Suprapubic skin (tissue), 4 donors: ENCODE measurements at regions not wholly inside any gene's neighbourhood (a gene's known extent, or its start where the extent isn't known, plus 50 kb on each side); places are given as distances from the start of the nearest gene placed in this dataset.

Experiments
- DNase-seq, 2 donors: peaks; one replicate each; pipeline ENCODE4 v3.0.0-alpha.2; 2019; ENCODE audit warnings: low spot score in 2 of 2
- H3K27ac ChIP-seq: fragments of 200-600 bp; sonication (generic); one replicate; pipeline ENCODE4 v1.5.1; 2019
- H3K27me3 ChIP-seq: fragments of 200-600 bp; sonication (generic); one replicate; pipeline ENCODE4 v1.5.1; 2019
- H3K36me3 ChIP-seq: fragments of 200-600 bp; sonication (generic); one replicate; pipeline ENCODE4 v1.5.1; 2019
- H3K4me1 ChIP-seq: fragments of 200-600 bp; sonication (generic); one replicate; pipeline ENCODE4 v1.5.1; 2019
- H3K4me3 ChIP-seq: fragments of 200-600 bp; sonication (generic); one replicate; pipeline ENCODE4 v1.5.1; 2019; ENCODE audit warnings: mild to moderate bottlenecking
- H3K9me3 ChIP-seq: fragments of 200-600 bp; sonication (generic); one replicate; pipeline ENCODE4 v1.5.1; 2019
- CTCF ChIP-seq, 2 donors: fragments of 200-600 bp in 1 of 2; fragments of 450-650 bp in 1 of 2; sonication (generic) in 1 of 2; IDR thresholded peaks; one replicate each; pipeline ENCODE4 v1.5.1; 2016 to 2019; ENCODE audit warnings: antibody characterized with exemption in 2 of 2, mild to moderate bottlenecking in 1 of 2, moderate library complexity in 1 of 2
- EP300 ChIP-seq: sonication (generic); formaldehyde crosslinking; IDR thresholded peaks from one replicate; pipeline ENCODE4 v1.6.1; 2017; ENCODE audit warnings: antibody characterized with exemption
- POLR2A ChIP-seq, 2 donors: fragments of 450-650 bp; IDR thresholded peaks; one replicate each; pipeline ENCODE4 v1.6.1; 2017; ENCODE audit warnings: antibody characterized with exemption in 2 of 2, mild to moderate bottlenecking in 2 of 2, moderate library complexity in 2 of 2
- POLR2AphosphoS5 ChIP-seq, 3 donors: sonication (generic); formaldehyde crosslinking; IDR thresholded peaks; one replicate each; pipeline ENCODE4 v1.6.1; 2017; ENCODE audit warnings: antibody characterized with exemption in 3 of 3
- WGBS: methylation state at CpG from one replicate; pipeline ENCODE4 v1.1.5; 2018; 5-methylcytosine and 5-hydroxymethylcytosine counted together

- WGBS: 67% methylated on average over 8 of the region's 8 CpGs
- no peak overlapping the region for H3K27ac ChIP-seq
- H3K36me3 ChIP-seq: no peaks in the 10 kb centered on the region
- H3K4me1 ChIP-seq: no peaks in the 10 kb centered on the region
- no peak for DNase-seq
- no peak overlapping the region for H3K4me3 ChIP-seq
- TF ChIP-seq EP300: no peak
- TF ChIP-seq CTCF (IDR thresholded peaks at IDR 0.05): no peak
- no peak for TF ChIP-seq POLR2A (IDR thresholded peaks at IDR 0.05)
- TF ChIP-seq POLR2AphosphoS5 (IDR thresholded peaks at IDR 0.05): no peak
- peaks cover 14% of the 10 kb centered on the region for H3K27me3 ChIP-seq
- H3K9me3 ChIP-seq: no peaks in the 10 kb centered on the region
These were observed 191.5 kb upstream of the ATP5MC3 start for GRCh38 chr2:175372704-175373701.

GRCh38 chr2:175371378-175371777 lies 189.9 kb upstream of the ATP5MC3 start:
- DNase-seq: no peak
- Histone ChIP-seq H3K9me3 (no peaks in the 10 kb centered on the region), H3K27me3 (peaks cover 28% of the 10 kb centered on the region), H3K4me3 (no peak overlapping the region), H3K4me1 (no peaks in the 10 kb centered on the region), H3K36me3 (no peaks in the 10 kb centered on the region), H3K27ac (no peak overlapping the region)
- no peak for TF ChIP-seq CTCF (IDR thresholded peaks at IDR 0.05)
- no peak for TF ChIP-seq POLR2A (IDR thresholded peaks at IDR 0.05)
- no peak for TF ChIP-seq POLR2AphosphoS5 (IDR thresholded peaks at IDR 0.05)
- no peak for TF ChIP-seq EP300

GRCh38 chr2:175366815-175367214 lies 185.3 kb upstream of the ATP5MC3 start:
- TF ChIP-seq CTCF (IDR thresholded peaks at IDR 0.05) (peak; percentile 48 to 64), POLR2AphosphoS5 (IDR thresholded peaks at IDR 0.05) (no peak), EP300 (no peak), POLR2A (IDR thresholded peaks at IDR 0.05) (no peak)
- no peaks in the 10 kb centered on the region for H3K9me3 ChIP-seq
- 6% methylated on average over 7 of the region's 7 CpGs for WGBS
- DNase-seq: no peak
- no peak overlapping the region for H3K27ac ChIP-seq
- H3K4me1 ChIP-seq: no peaks in the 10 kb centered on the region
- peaks cover 51% of the 10 kb centered on the region for H3K27me3 ChIP-seq
- no peaks in the 10 kb centered on the region for H3K36me3 ChIP-seq
- H3K4me3 ChIP-seq: no peak overlapping the region

- H3K27me3 ChIP-seq: peaks cover 42% of the 10 kb centered on the region
- H3K4me1 ChIP-seq: no peaks in the 10 kb centered on the region
- H3K27ac ChIP-seq: no peak overlapping the region
- H3K36me3 ChIP-seq: no peaks in the 10 kb centered on the region
- DNase-seq: no peak
- 65% methylated on average over 5 of the region's 5 CpGs for WGBS
- TF ChIP-seq POLR2A (IDR thresholded peaks at IDR 0.05) (no peak), POLR2AphosphoS5 (IDR thresholded peaks at IDR 0.05) (no peak), EP300 (no peak), CTCF (IDR thresholded peaks at IDR 0.05) (no peak)
- no peaks in the 10 kb centered on the region for H3K9me3 ChIP-seq
- H3K4me3 ChIP-seq: no peak overlapping the region
These were observed 182.2 kb upstream of the ATP5MC3 start for GRCh38 chr2:175363699-175364098.

- 94% methylated on average over 4 of the region's 4 CpGs for WGBS
- Histone ChIP-seq H3K9me3 (no peaks in the 10 kb centered on the region), H3K36me3 (no peaks in the 10 kb centered on the region), H3K27me3 (peaks cover 30% of the 10 kb centered on the region), H3K27ac (no peak overlapping the region), H3K4me3 (no peak overlapping the region), H3K4me1 (no peaks in the 10 kb centered on the region)
- TF ChIP-seq POLR2A (IDR thresholded peaks at IDR 0.05) (no peak), EP300 (no peak), CTCF (IDR thresholded peaks at IDR 0.05) (no peak), POLR2AphosphoS5 (IDR thresholded peaks at IDR 0.05) (no peak)
- no peak for DNase-seq
These were observed 180.8 kb upstream of the ATP5MC3 start for GRCh38 chr2:175362331-175362730.
